Transverse colon (tissue), 4 donors: ENCODE measurements at regions not wholly inside any gene's neighbourhood (a gene's known extent, or its start where the extent isn't known, plus 50 kb on each side); places are given as distances from the start of the nearest gene placed in this dataset.

ENCODE experiments used
- DNase-seq: peaks from one replicate; pipeline ENCODE4 v3.0.0-alpha.2; 2019
- H3K27ac ChIP-seq, 4 donors: fragments of 200-600 bp; sonication (generic); 2 replicates each; pipeline ENCODE4 v1.5.1; 2016 to 2018; ENCODE audit warnings: inconsistent platforms in 4 of 4
- H3K27me3 ChIP-seq: fragments of 200-600 bp; sonication (generic); 2 replicates; pipeline ENCODE4 v1.5.1; 2017; ENCODE audit warnings: inconsistent platforms
- H3K36me3 ChIP-seq, 4 donors: fragments of 200-600 bp; sonication (generic); 2 replicates each; pipeline ENCODE4 v1.5.1; 2017 to 2019; ENCODE audit warnings: inconsistent platforms in 4 of 4
- H3K4me1 ChIP-seq, 4 donors: fragments of 200-600 bp; sonication (generic); 2 replicates each; pipeline ENCODE4 v1.5.1; 2017 to 2020; ENCODE audit warnings: inconsistent platforms in 4 of 4
- H3K4me3 ChIP-seq, 4 donors: fragments of 200-600 bp; sonication (generic); 1 replicate in 1 of 4; 2 replicates in 3 of 4; pipeline versions ENCODE4 v1.5.1 to v1.6.1; 2017 to 2019; ENCODE audit warnings: inconsistent platforms in 4 of 4
- H3K9me3 ChIP-seq, 2 donors: fragments of 200-600 bp; sonication (generic); 2 replicates each; pipeline ENCODE4 v1.5.1; 2017 to 2019; ENCODE audit warnings: inconsistent platforms in 2 of 2
- CTCF ChIP-seq, 5 experiments: fragments of 200-600 bp in 3 of 5; fragments of 450-650 bp in 2 of 5; sonication (generic) in 3 of 5; IDR thresholded peaks; 1 replicate in 2 of 5; 2 replicates in 3 of 5; pipeline ENCODE4 v1.5.1; 2016 to 2017; ENCODE audit warnings: antibody characterized with exemption in 5 of 5, inconsistent platforms in 3 of 5, mild to moderate bottlenecking in 2 of 5, moderate library complexity in 1 of 5
- EP300 ChIP-seq: sonication (generic); formaldehyde crosslinking; IDR thresholded peaks from one replicate; pipeline ENCODE4 v1.6.1; 2017; ENCODE audit warnings: antibody characterized with exemption, low read depth
- POLR2A ChIP-seq: fragments of 450-650 bp; IDR thresholded peaks from one replicate; pipeline ENCODE4 v1.6.1; 2016; ENCODE audit warnings: antibody characterized with exemption, mild to moderate bottlenecking, moderate library complexity
- POLR2AphosphoS5 ChIP-seq, 3 donors: sonication (generic); formaldehyde crosslinking; IDR thresholded peaks; one replicate each; pipeline ENCODE4 v1.6.1; 2016; ENCODE audit warnings: antibody characterized with exemption in 3 of 3
- WGBS, 2 donors: methylation state at CpG; one replicate each; pipeline ENCODE4 v1.1.5; 2018; ENCODE audit warnings: low coverage in 1 of 2; 5-methylcytosine and 5-hydroxymethylcytosine counted together
- in situ Hi-C, 4 donors: fragments of 200-750 bp; cut with MboI; loops; one replicate each; pipeline versions ENCODE4 v1.15.0 to v1.15.1; 2017; ENCODE audit warnings: low sequenced_read_pairs in 3 of 4, low pct_ligation_motif_present in 1 of 4, low pct_unique_long_range_greater_than_20kb in 1 of 4
- intact Hi-C: fragments of 100-400 bp; cut with DNase I; formaldehyde crosslinking; loops from one replicate; pipeline ENCODE4 v1.15.1; 2023; ENCODE audit warnings: low total_unique reads

GRCh38 chr12:105610459-105610858 is 280.0 kb downstream of the C12orf75 start:
- Histone ChIP-seq H3K27me3 (no peaks in the 10 kb centered on the region), H3K9me3 (no peaks in the 10 kb centered on the region), H3K36me3 (no peaks in the 10 kb centered on the region), H3K27ac (no peak overlapping the region), H3K4me3 (no peak overlapping the region), H3K4me1 (no peaks in the 10 kb centered on the region)
- no peak for TF ChIP-seq CTCF (IDR thresholded peaks at IDR 0.05)
- no peak for TF ChIP-seq EP300
- intact Hi-C loops = no loop called here
- in situ Hi-C loops = no loop called here
- no peak for DNase-seq
- WGBS, 2 donors = 74 to 76% methylated on average over 3 to 5 of the region's 5 CpGs

- in situ Hi-C loops = no loop called here
- no peak overlapping the region for H3K4me3 ChIP-seq
- H3K4me1 ChIP-seq = no peaks in the 10 kb centered on the region
- no peaks in the 10 kb centered on the region for H3K36me3 ChIP-seq
- no peaks in the 10 kb centered on the region for H3K27me3 ChIP-seq
- no peak overlapping the region for H3K27ac ChIP-seq
- WGBS, 2 donors = 70 to 79% methylated on average over 3 of the region's 3 CpGs
- DNase-seq = no peak
- TF ChIP-seq CTCF (IDR thresholded peaks at IDR 0.05) (no peak), POLR2AphosphoS5 (IDR thresholded peaks at IDR 0.05) (no peak), EP300 (no peak), POLR2A (no peak)
- no peaks in the 10 kb centered on the region for H3K9me3 ChIP-seq
- intact Hi-C loops = no loop called here
Observed at GRCh38 chr12:105611340-105611739, 280.8 kb downstream of the C12orf75 start.

GRCh38 chr12:105613269-105613668 is 282.8 kb downstream of the C12orf75 start:
- Histone ChIP-seq H3K4me1 (no peaks in the 10 kb centered on the region), H3K27ac (no peak overlapping the region), H3K36me3 (no peaks in the 10 kb centered on the region), H3K4me3 (no peak overlapping the region), H3K9me3 (no peaks in the 10 kb centered on the region), H3K27me3 (no peaks in the 10 kb centered on the region)
- in situ Hi-C loops (no loop called here), intact Hi-C loops (no loop called here)
- no peak for TF ChIP-seq CTCF (IDR thresholded peaks at IDR 0.05)
- no peak for TF ChIP-seq POLR2AphosphoS5 (IDR thresholded peaks at IDR 0.05)
- TF ChIP-seq POLR2A = no peak
- TF ChIP-seq EP300 = no peak
- WGBS, 2 donors = 81% methylated on average over 4 of the region's 4 CpGs; no CpG with 5 or more reads in 1 of the 2 donors
- no peak for DNase-seq

- Histone ChIP-seq H3K27me3 (no peaks in the 10 kb centered on the region), H3K4me1 (no peaks in the 10 kb centered on the region), H3K9me3 (no peaks in the 10 kb centered on the region), H3K4me3 (no peak overlapping the region), H3K36me3 (no peaks in the 10 kb centered on the region), H3K27ac (no peak overlapping the region)
- 60 to 69% methylated on average over 3 of the region's 3 CpGs for WGBS, 2 donors
- DNase-seq = no peak
- intact Hi-C loops (no loop called here), in situ Hi-C loops (no loop called here)
- TF ChIP-seq EP300 = no peak
- TF ChIP-seq POLR2A = no peak
- no peak for TF ChIP-seq CTCF (IDR thresholded peaks at IDR 0.05)
- no peak for TF ChIP-seq POLR2AphosphoS5 (IDR thresholded peaks at IDR 0.05)
Observed at GRCh38 chr12:105613887-105614286, 283.4 kb downstream of the C12orf75 start.
